NCI-H2227 (cell line): ENCODE measurements at regions not wholly inside any gene's neighbourhood (a gene's known extent, or its start where the extent isn't known, plus 50 kb on each side); places are given as distances from the start of the nearest gene placed in this dataset.
"Not testable (repeated sequence)": the region's sequence is repeated elsewhere in the genome, so short reads cannot be mapped to it uniquely, and the experiment has no call there.

ENCODE experiments used
- DNase-seq: peaks from one replicate; lab custom pipeline; 2025; ENCODE audit not compliant: unreplicated experiment; lab: John Stamatoyannopoulos, UW

GRCh38 chr13:65532231-65532630 is 1697.9 kb downstream of the PCDH9 start:
- DNase-seq: no peak

- DNase-seq: no peak
These were observed 1699.4 kb downstream of the PCDH9 start for GRCh38 chr13:65530688-65531087.

- no peak for DNase-seq
These were observed 1700.6 kb downstream of the PCDH9 start for GRCh38 chr13:65529541-65529940.

- DNase-seq: no peak
These were observed 1721.4 kb downstream of the PCDH9 start for GRCh38 chr13:65508745-65509144.

- peak; percentile 19 for DNase-seq
These were observed 1721.8 kb downstream of the PCDH9 start for GRCh38 chr13:65508338-65508737.

- DNase-seq: peak; percentile 19
These were observed 1724.2 kb downstream of the PCDH9 start for GRCh38 chr13:65505941-65506340.

GRCh38 chr13:65504213-65504612 is 1725.9 kb downstream of the PCDH9 start:
- no peak for DNase-seq

GRCh38 chr13:65500481-65500880 is 1729.7 kb downstream of the PCDH9 start:
- DNase-seq: no peak

GRCh38 chr13:65499256-65499655 is 1730.9 kb downstream of the PCDH9 start:
- DNase-seq: no peak

GRCh38 chr13:65497265-65497664 is 1732.9 kb downstream of the PCDH9 start:
- DNase-seq: no peak

GRCh38 chr13:65490725-65491124 is 1739.4 kb downstream of the PCDH9 start:
- DNase-seq: not testable (repeated sequence)

GRCh38 chr13:65488606-65489005 is 1741.5 kb downstream of the PCDH9 start:
- DNase-seq: no peak

- no peak for DNase-seq
These were observed 1750.4 kb downstream of the PCDH9 start for GRCh38 chr13:65479692-65480091.

- no peak for DNase-seq
These were observed 1756.9 kb downstream of the PCDH9 start for GRCh38 chr13:65473196-65473595.

- no peak for DNase-seq
These were observed 1757.8 kb downstream of the PCDH9 start for GRCh38 chr13:65472336-65472735.

- DNase-seq: no peak
These were observed 1759.4 kb downstream of the PCDH9 start for GRCh38 chr13:65470781-65471180.

- DNase-seq: no peak
These were observed 1761.5 kb downstream of the PCDH9 start for GRCh38 chr13:65468628-65469027.

- DNase-seq: no peak
These were observed 1768.5 kb downstream of the PCDH9 start for GRCh38 chr13:65461590-65461989.

GRCh38 chr13:65460136-65460535 is 1770.0 kb downstream of the PCDH9 start:
- DNase-seq: no peak

- DNase-seq: no peak
These were observed 1773.8 kb downstream of the PCDH9 start for GRCh38 chr13:65456150-65456912.

- no peak for DNase-seq
These were observed 1775.7 kb downstream of the PCDH9 start for GRCh38 chr13:65454403-65454802.

- no peak for DNase-seq
These were observed 1776.2 kb downstream of the PCDH9 start for GRCh38 chr13:65453982-65454381.

GRCh38 chr13:65445340-65445739 is 1784.8 kb downstream of the PCDH9 start:
- no peak for DNase-seq
